Hematopoietic multipotent progenitor cell treated with erythropoietin and hydrocortisone succinate and interleukin-3 and kit ligand, for 8 days (in vitro differentiated cells): ENCODE measurements at regions not wholly inside any gene's neighbourhood (a gene's known extent, or its start where the extent isn't known, plus 50 kb on each side); places are given as distances from the start of the nearest gene placed in this dataset.
"Not testable (repeated sequence)": the region's sequence is repeated elsewhere in the genome, so short reads cannot be mapped to it uniquely, and the experiment has no call there.

Experiments used
- DNase-seq: peaks from one replicate; pipeline ENCODE4 v3.0.0-alpha.2; 2015

DNA sequence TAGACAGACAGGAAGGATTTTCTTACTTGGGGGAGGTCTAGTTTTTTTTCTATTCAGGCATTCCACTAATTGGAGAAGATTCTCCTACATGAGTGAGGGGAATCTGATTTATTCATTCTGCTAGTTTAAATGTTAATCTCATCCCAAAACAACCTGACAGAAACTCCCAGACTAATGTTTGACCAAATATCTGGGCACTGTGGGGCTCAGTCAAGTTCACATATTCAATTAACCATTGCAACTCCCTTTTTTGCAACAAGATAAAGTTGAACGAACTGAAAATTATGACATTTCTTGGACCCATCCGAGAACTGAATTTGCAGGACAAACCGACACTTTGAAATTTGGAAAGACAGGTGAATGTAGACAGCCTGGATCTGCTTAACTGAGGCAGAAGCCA lies 194.4 kb upstream of the PTER start:
- no peak for DNase-seq

DNA sequence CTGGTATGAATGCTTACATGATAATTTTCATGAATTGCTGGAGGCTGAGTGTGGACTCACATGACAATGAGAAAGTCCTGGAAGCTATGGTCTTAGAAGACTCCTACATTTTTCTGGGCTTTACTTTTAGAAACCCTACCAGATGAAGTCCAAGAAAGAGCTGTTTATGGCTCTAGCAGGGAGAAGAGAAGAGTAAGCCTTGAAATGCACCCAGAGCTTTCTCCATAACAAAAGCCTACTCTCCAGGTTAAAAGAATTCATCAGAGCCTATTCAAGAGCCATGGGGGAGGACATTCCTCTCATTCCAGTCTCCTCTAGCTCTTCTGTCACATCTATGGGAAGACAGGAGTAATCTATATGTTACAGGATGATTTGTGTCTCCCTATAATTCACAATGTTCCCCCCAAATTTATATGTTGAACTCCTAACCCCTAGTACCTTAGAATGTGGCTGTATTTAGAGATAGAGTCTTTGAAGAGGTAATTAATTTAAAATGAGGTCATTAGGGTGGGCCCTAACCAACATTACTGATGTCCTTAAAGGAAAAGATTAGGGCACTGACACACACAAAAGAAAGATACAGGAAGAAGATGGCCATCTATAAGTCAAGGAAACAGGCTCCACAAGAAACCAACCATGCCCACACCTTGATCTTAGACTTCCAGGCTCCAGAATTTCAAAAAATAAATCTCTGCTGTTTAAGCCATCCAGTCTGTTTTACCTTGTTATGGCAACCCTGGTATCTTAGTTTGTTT lies 193.8 kb upstream of the PTER start:
- DNase-seq, result no peak

GRCh38 chr10:16250136-16250535 lies 186.7 kb upstream of the PTER start:
- DNase-seq, result not testable (repeated sequence)

GRCh38 chr10:16256336-16256735 lies 180.5 kb upstream of the PTER start:
- DNase-seq, result no peak

GRCh38 chr10:16258291-16259040 lies 178.3 kb upstream of the PTER start:
- DNase-seq, result no peak

GRCh38 chr10:16259726-16260125 lies 177.1 kb upstream of the PTER start:
- no peak for DNase-seq

DNA sequence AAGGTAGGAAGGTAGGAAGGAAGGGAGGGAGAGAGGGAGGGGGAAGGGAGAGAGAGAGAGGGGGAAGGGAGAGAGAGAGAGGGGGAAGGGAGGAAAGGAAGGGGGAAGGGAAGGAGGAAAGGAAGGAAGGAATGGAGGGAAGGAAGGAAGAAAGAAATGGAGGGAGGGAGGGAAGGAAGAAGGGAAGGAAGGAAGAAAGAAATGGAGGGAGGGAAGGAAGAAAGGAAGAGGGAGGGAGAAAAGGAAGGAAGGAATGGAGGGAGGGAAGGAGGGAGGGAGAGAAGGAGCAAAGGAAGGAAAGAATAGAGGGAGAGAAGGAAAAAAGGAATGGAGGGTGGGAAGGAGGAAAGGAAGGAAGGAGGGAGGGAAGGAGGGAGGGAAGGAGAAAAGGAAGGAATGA lies 176.4 kb upstream of the PTER start:
- no peak for DNase-seq

DNA sequence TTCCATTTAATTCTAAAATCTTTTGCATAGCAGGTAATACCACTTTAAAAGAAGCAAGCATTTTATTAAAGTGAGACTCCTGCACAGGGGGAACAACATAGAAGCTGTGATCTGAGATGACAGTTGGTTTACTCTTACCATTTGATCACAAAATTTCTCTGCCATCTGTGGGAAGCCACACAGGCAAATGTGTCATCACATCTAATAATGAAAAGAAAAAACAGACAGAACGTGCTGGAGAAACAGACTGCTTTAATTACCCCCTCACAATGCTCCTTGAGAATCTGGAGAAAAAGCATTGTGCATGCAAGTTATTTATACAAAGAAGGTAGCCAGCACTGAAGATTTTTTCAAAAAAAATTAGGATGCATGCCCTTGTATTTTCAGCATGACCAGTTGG lies 165.2 kb upstream of the PTER start:
- no peak for DNase-seq

DNA sequence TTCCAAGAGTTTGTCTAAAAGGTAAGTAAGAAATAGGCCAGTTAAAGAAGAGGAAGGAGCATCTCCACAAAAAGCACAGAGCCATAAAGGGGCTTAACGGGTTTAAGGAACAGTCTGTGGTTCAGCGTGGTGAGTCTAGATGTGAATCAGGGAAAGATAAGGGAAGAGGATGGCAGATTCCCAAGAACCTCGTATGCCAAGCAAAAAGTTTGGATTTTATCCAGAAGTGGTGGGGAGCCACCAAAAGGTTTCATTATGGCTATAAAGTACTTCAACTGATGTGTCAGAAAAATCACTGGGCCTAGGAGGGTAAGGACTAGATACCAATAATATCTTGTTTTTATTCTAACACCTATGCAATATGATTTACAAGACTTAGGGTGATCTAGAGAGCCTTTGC lies 161.9 kb upstream of the PTER start:
- DNase-seq, result no peak

- no peak for DNase-seq
Observed at GRCh38 chr10:16280595-16280994, 156.2 kb upstream of the PTER start.

GRCh38 chr10:16292366-16292765 lies 144.4 kb upstream of the PTER start:
- DNase-seq, result no peak

GRCh38 chr10:16297069-16297468 lies 139.7 kb upstream of the PTER start:
- no peak for DNase-seq

- DNase-seq, result no peak
Observed at GRCh38 chr10:16297642-16298041, 139.2 kb upstream of the PTER start.

DNA sequence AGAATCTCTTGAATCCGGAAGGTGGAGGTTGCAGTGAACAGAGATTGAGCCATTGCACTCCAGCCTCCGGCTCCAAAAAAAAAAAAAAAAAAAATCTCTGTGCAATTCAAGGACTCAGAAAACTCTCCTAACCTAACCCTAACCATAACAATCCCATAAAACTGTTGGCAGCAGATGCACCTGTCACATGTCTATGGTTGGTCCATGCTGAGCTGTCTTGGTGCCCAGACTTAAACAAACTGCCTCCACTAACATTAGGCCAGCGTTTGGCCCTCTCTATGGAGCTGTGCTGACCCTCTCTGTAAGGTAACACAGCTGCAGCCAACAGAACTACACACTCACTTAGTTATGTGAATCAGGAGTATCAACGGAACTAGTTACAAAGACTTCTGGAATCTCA lies 132.5 kb upstream of the PTER start:
- no peak for DNase-seq

- no peak for DNase-seq
Observed at GRCh38 chr10:16310440-16310839, 126.4 kb upstream of the PTER start.

GRCh38 chr10:16314259-16314658 lies 122.6 kb upstream of the PTER start:
- no peak for DNase-seq

DNA sequence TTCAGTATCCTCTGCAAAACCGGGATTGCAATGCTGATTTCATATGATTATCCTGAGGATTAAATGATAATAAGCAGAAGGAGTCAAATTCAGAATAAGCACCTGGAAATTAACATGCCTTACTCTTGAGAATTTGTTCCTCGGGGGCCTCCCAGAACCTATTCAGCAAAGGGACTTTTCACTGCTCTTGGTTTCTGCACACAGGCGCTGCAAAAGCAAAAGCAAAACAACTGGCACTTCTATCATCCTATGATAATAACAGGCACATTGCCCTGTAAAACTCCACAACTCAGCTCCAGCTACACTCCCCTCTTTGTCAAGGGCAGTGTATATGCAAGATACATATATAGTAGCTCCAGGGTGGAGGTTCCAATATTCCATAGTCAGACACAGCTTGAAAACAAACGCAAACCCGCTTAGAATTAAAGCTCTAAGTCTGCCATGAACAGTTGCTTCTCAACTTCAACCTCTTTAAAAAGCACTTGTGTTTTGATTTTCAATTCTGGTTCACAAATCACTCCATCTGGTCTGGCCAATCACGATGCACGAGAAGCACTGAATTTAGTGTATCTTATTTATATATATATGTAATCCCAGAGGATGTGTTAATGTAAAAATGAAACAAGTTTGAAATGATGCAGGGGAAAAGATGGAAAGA lies 119.9 kb upstream of the PTER start:
- DNase-seq, result no peak

GRCh38 chr10:16341637-16342036 lies 95.2 kb upstream of the PTER start:
- no peak for DNase-seq

- DNase-seq, result no peak
Observed at GRCh38 chr10:16348891-16349290, 87.9 kb upstream of the PTER start.

DNA sequence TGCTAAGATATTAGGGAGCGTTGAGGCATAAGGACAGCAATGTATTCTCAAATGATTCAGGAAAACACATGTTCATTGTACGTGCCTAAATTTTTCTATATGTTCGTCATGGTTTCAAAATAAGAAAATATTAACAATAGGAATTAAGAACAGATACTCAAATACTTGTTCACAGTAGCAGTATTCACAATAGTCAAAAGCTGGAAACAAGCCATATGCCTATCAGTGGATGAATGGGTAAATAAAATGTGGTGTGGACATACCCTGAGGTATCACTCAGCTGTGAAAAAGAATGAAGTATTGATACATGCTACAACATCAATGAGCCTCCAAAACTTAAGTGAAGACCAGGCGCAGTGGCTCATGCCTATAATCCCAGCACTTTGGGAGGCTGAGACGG lies 84.7 kb upstream of the PTER start:
- DNase-seq, result no peak

- no peak for DNase-seq
Observed at GRCh38 chr10:16360001-16360400, 76.8 kb upstream of the PTER start.

DNA sequence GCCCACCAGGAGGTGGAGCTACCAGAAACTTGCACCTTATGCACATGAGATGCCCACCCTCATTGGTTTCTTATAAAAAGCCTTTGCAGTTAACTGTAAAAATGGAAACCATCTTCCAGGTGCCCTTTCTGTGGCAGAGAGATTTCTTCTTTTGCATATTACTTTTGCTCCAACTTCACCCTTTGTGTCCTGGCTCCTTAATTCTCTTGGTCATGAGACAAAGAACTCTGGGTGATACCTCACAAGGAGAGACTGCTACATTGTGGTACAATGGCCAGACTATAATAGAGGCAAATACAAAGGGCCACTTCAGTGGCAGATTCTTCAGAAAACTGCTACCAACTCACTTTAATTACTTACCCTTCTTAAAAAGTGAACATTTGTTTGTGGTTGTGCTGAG lies 76.4 kb upstream of the PTER start:
- DNase-seq, result no peak

DNA sequence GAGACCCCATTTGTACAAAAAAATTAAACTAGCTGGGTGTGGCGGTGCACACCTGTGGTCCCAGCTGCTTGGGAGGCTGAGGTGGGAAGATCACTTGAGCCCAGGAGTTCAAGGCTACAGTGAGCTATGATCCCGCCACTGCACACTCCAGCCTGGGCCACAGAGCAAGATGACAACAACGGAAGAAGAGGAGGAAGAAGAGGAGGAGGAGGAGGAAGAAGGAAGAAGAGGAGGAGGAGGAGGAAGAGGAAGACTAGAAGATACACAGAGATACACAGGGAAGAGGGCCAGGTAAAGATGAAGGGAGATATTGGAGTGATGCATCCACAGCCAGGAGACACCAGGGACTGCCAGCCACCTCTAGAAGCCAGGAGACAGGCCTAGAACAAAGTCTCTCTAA lies 75.7 kb upstream of the PTER start:
- DNase-seq, result no peak

GRCh38 chr10:16363741-16364140 lies 73.1 kb upstream of the PTER start:
- DNase-seq, result no peak
